DND-41 (cell line): ENCODE measurements at regions not wholly inside any gene's neighbourhood (a gene's known extent, or its start where the extent isn't known, plus 50 kb on each side); places are given as distances from the start of the nearest gene placed in this dataset.

ENCODE experiments used
- EZH2 ChIP-seq: IDR thresholded peaks from 3 replicates; pipeline ENCODE4 v1.6.1; 2012; ENCODE audit warnings: borderline replicate concordance, low read depth, mild to moderate bottlenecking, moderate library complexity, low read length, inconsistent platforms; ENCODE audit not compliant: severe bottlenecking
- TF ChIP-seq, protein P1 (sequence below): IDR thresholded peaks from 2 replicates; pipeline ENCODE4 v1.5.1; 2012; ENCODE audit warnings: borderline replicate concordance, low read length, moderate library complexity, mild to moderate bottlenecking; ENCODE audit not compliant: poor library complexity, severe bottlenecking; ENCODE audit errors: extremely low read depth

DNA sequence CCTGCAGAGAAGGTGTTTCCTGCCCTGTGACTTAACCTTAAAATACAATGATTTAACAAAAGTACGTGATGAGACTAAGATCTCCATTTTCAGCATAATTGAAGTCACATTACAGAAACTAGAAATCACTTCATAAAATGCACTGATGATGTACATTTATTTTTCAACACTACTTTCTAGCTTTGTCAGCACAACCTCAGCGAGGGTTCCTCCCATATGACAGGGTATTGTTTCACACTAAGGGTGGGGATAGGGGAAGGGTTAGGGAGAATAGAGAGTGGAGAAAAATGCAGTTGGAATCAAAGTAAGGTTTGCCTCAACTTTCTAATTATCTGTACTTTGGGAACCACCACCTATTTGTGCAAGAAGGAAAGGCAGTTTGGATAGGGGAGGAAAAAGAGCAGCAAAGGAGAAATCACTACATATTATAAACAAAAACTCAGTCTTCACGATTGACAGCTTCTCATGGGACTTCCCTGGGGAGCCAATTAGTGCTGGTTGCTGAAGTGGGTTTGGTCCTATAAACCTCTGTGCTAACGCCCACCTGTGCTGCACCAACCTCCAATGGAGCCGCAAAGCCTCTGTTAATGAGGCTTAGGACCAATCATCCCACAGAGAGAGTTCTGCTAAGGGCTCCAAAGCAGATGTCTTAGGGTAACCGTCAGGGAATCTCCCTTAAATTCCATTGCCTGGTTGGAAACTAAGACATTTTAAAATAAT is 369.2 kb upstream of the PDE4D start:
- TF ChIP-seq, protein P1, sequence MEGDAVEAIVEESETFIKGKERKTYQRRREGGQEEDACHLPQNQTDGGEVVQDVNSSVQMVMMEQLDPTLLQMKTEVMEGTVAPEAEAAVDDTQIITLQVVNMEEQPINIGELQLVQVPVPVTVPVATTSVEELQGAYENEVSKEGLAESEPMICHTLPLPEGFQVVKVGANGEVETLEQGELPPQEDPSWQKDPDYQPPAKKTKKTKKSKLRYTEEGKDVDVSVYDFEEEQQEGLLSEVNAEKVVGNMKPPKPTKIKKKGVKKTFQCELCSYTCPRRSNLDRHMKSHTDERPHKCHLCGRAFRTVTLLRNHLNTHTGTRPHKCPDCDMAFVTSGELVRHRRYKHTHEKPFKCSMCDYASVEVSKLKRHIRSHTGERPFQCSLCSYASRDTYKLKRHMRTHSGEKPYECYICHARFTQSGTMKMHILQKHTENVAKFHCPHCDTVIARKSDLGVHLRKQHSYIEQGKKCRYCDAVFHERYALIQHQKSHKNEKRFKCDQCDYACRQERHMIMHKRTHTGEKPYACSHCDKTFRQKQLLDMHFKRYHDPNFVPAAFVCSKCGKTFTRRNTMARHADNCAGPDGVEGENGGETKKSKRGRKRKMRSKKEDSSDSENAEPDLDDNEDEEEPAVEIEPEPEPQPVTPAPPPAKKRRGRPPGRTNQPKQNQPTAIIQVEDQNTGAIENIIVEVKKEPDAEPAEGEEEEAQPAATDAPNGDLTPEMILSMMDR = no peak
- TF ChIP-seq EZH2 = no peak
